H1 (cell line): ENCODE measurements at regions not wholly inside any gene's neighbourhood (a gene's known extent, or its start where the extent isn't known, plus 50 kb on each side); places are given as distances from the start of the nearest gene placed in this dataset.

Experiments used
- CTCF ChIA-PET: fragments of 300-600 bp; sonication (Branson Sonifier 250); formaldehyde crosslinking; loops from one replicate; lab custom pipeline; 2021; ENCODE audit not compliant: partially characterized antibody; lab: Charles Lee
- POLR2A ChIA-PET: fragments of 300-600 bp; sonication (Branson Sonifier 250); formaldehyde crosslinking; loops from one replicate; lab custom pipeline; 2021; ENCODE audit warnings: inconsistent platforms; ENCODE audit not compliant: partially characterized antibody; lab: Charles Lee
- DNase-seq, 2 experiments: peaks; one replicate each; pipeline versions ENCODE4 v3.0.0 to v3.0.0-alpha.2; 2010 to 2022; ENCODE audit warnings: low spot score in 2 of 2, low read depth in 1 of 2, mixed read lengths in 1 of 2
- FAIRE-seq: peaks from 2 replicates; lab custom pipeline; 2011; peaks lifted over from hg19 to GRCh38; lab: Jason Lieb, UNC
- H2AFZ ChIP-seq: 2 replicates; pipeline ENCODE4 v1.8.1; 2012; ENCODE audit warnings: low read length, inconsistent platforms
- H2AK5ac ChIP-seq: 2 replicates; pipeline ENCODE4 v1.6.1; 2013; ENCODE audit warnings: low read depth, low read length
- H2BK120ac ChIP-seq: replicated peaks from 2 replicates; pipeline ENCODE3; 2013; ENCODE audit warnings: low read depth, low read length, inconsistent platforms
- H2BK12ac ChIP-seq: 2 replicates; pipeline ENCODE4 v1.6.1; 2013; ENCODE audit warnings: low read depth, low read length
- H2BK15ac ChIP-seq: 2 replicates; pipeline ENCODE4 v1.6.1; 2013; ENCODE audit warnings: low read length
- H2BK20ac ChIP-seq: 2 replicates; pipeline ENCODE4 v1.6.1; 2013; ENCODE audit warnings: low read length
- H2BK5ac ChIP-seq: 2 replicates; pipeline ENCODE4 v1.6.1; 2013; ENCODE audit warnings: low read depth, low read length
- H3K14ac ChIP-seq: 2 replicates; pipeline ENCODE4 v1.6.1; 2013; ENCODE audit warnings: inconsistent platforms; ENCODE audit not compliant: insufficient read length
- H3K18ac ChIP-seq: 2 replicates; pipeline ENCODE4 v1.6.1; 2013; ENCODE audit warnings: low read length; ENCODE audit errors: extremely low read depth
- H3K23ac ChIP-seq: 2 replicates; pipeline ENCODE4 v1.6.1; 2013; ENCODE audit warnings: inconsistent platforms; ENCODE audit not compliant: insufficient read length
- H3K23me2 ChIP-seq: 2 replicates; pipeline ENCODE4 v1.6.1; 2013; ENCODE audit warnings: low read depth, low read length
- H3K27ac ChIP-seq: 2 replicates; pipeline ENCODE4 v1.6.1; 2011; ENCODE audit warnings: low read depth, low read length, inconsistent platforms
- H3K27me3 ChIP-seq, 4 experiments: replicated peaks in 1 of 4; 1 replicate in 1 of 4; 2 replicates in 3 of 4; pipeline versions ENCODE4 v1.6.1 to v1.8.1; 2011 to 2013; ENCODE audit warnings: low read length in 3 of 4, mild to moderate bottlenecking in 3 of 4, inconsistent platforms in 2 of 4, mixed read lengths in 2 of 4, moderate library complexity in 1 of 4; ENCODE audit not compliant: control insufficient read depth in 3 of 4, insufficient read depth in 3 of 4; ENCODE audit errors: extremely low read depth in 1 of 4
- H3K36me3 ChIP-seq, 4 experiments: 2 replicates each; pipeline versions ENCODE4 v1.6.1 to v1.8.1; 2011 to 2013; ENCODE audit warnings: mild to moderate bottlenecking in 4 of 4, low read length in 3 of 4, moderate library complexity in 2 of 4, control low read depth in 1 of 4, inconsistent platforms in 1 of 4; ENCODE audit not compliant: insufficient read depth in 4 of 4, control insufficient read depth in 2 of 4
- H3K4ac ChIP-seq: replicated peaks from 2 replicates; pipeline ENCODE3; 2013; ENCODE audit warnings: low read length, low read depth, mixed read lengths, inconsistent platforms; ENCODE audit not compliant: insufficient read length
- H3K4me1 ChIP-seq, 4 experiments: replicated peaks in 1 of 4; 1 replicate in 1 of 4; 2 replicates in 3 of 4; pipeline versions ENCODE4 v1.6.1 to v1.8.1; 2011 to 2013; ENCODE audit warnings: low read length in 3 of 4, inconsistent platforms in 2 of 4, mixed read lengths in 1 of 4; ENCODE audit not compliant: insufficient read depth in 4 of 4, control insufficient read depth in 3 of 4
- H3K4me2 ChIP-seq, 2 experiments: 2 replicates each; pipeline versions ENCODE4 v1.6.1 to v1.8.1; 2011 to 2013; ENCODE audit warnings: low read depth in 2 of 2, low read length in 2 of 2, control low read depth in 1 of 2, inconsistent platforms in 1 of 2, mild to moderate bottlenecking in 1 of 2; ENCODE audit not compliant: insufficient read depth in 1 of 2
- H3K4me3 ChIP-seq, 4 experiments: fragments of 200-600, 300-600 bp in 1 of 4; sonication (generic), shearing (Covaris generic), sonication (Bioruptor Twin) in 1 of 4; 2 replicates each; pipeline versions ENCODE4 v1.5.1 to v1.8.1; 2011 to 2016; ENCODE audit warnings: low read length in 4 of 4, low read depth in 3 of 4, control low read depth in 2 of 4, inconsistent platforms in 2 of 4, mild to moderate bottlenecking in 2 of 4, mixed read lengths in 1 of 4, moderate library complexity in 1 of 4; ENCODE audit not compliant: insufficient read depth in 2 of 4; ENCODE audit errors: extremely low read depth in 1 of 4
- H3K56ac ChIP-seq: replicated peaks from 2 replicates; pipeline ENCODE3; 2013; ENCODE audit warnings: low read depth, mild to moderate bottlenecking, mixed read lengths, low read length, inconsistent platforms; ENCODE audit not compliant: insufficient read length
- H3K79me1 ChIP-seq: 2 replicates; pipeline ENCODE4 v1.6.1; 2013; ENCODE audit warnings: low read depth, low read length, control low read depth
- H3K79me2 ChIP-seq, 2 experiments: 2 replicates each; pipeline versions ENCODE4 v1.6.1 to v1.8.1; 2012 to 2013; ENCODE audit warnings: low read length in 2 of 2, mild to moderate bottlenecking in 2 of 2, inconsistent platforms in 1 of 2; ENCODE audit not compliant: insufficient read depth in 2 of 2, control insufficient read depth in 1 of 2
- H3K9ac ChIP-seq, 4 experiments: replicated peaks in 1 of 4; 1 replicate in 1 of 4; 2 replicates in 3 of 4; pipeline versions ENCODE4 v1.6.1 to v1.8.1; 2011 to 2013; ENCODE audit warnings: low read depth in 3 of 4, low read length in 3 of 4, control low read depth in 2 of 4, mild to moderate bottlenecking in 2 of 4, moderate library complexity in 2 of 4, inconsistent platforms in 1 of 4; ENCODE audit errors: extremely low read depth in 1 of 4
- H3K9me3 ChIP-seq, 2 experiments: 2 replicates each; pipeline versions ENCODE4 v1.6.1 to v1.8.1; 2012 to 2013; ENCODE audit warnings: mild to moderate bottlenecking in 2 of 2, moderate library complexity in 2 of 2, control low read depth in 1 of 2, inconsistent platforms in 1 of 2, low read depth in 1 of 2, low read length in 1 of 2, mixed read lengths in 1 of 2; ENCODE audit not compliant: insufficient read depth in 2 of 2
- H4K20me1 ChIP-seq, 2 experiments: replicated peaks in 1 of 2; 2 replicates each; pipeline versions ENCODE3 to v1.8.1; 2011 to 2013; ENCODE audit warnings: inconsistent platforms in 2 of 2, low read length in 2 of 2, mild to moderate bottlenecking in 1 of 2; ENCODE audit not compliant: insufficient read depth in 2 of 2, control insufficient read depth in 1 of 2
- H4K5ac ChIP-seq: 2 replicates; pipeline ENCODE4 v1.6.1; 2013; ENCODE audit warnings: low read length, low read depth, mixed read lengths, inconsistent platforms; ENCODE audit not compliant: insufficient read length
- H4K8ac ChIP-seq: 2 replicates; pipeline ENCODE4 v1.8.0; 2013; ENCODE audit warnings: mild to moderate bottlenecking, moderate library complexity, low read length, inconsistent platforms; ENCODE audit not compliant: insufficient read depth; ENCODE audit errors: extremely low read depth
- H4K91ac ChIP-seq: replicated peaks from 2 replicates; pipeline ENCODE3; 2013; ENCODE audit warnings: low read length, mixed read lengths, inconsistent platforms; ENCODE audit not compliant: insufficient read length
- ASH2L ChIP-seq: fragments of 200-600, 300-600 bp; sonication (generic); IDR thresholded peaks from one replicate; pipeline ENCODE4 v1.7.1; 2017; ENCODE audit warnings: low read length
- CBX5 ChIP-seq: fragments of 300-800, 300-1000 bp; sonication (generic); IDR thresholded peaks from 2 replicates; pipeline ENCODE4 v1.7.1; 2016; ENCODE audit warnings: antibody characterized with exemption, low read length, low read depth
- CTBP2 ChIP-seq: IDR thresholded peaks from 2 replicates; pipeline ENCODE4 v1.7.0; 2011; ENCODE audit warnings: borderline replicate concordance, mild to moderate bottlenecking, moderate library complexity, mixed read lengths, low read length; ENCODE audit not compliant: insufficient read depth, insufficient read length
- EZH2 ChIP-seq: fragments of 200-600 bp; sonication (generic); IDR thresholded peaks from 2 replicates; pipeline ENCODE4 v1.7.1; 2012; ENCODE audit warnings: low read depth, mild to moderate bottlenecking, moderate library complexity, low read length, inconsistent platforms; ENCODE audit not compliant: severe bottlenecking
- GTF2F1 ChIP-seq: IDR thresholded peaks from 2 replicates; pipeline ENCODE4 v1.6.1; 2012; ENCODE audit warnings: low read depth, low read length, improper control_type of control experiment, borderline replicate concordance
- JUN ChIP-seq: IDR thresholded peaks from 2 replicates; pipeline ENCODE4 v1.6.1; 2011; ENCODE audit warnings: low read depth, mild to moderate bottlenecking, improper control_type of control experiment, low read length
- KDM1A ChIP-seq: fragments of 200-600, 300-600 bp; sonication (generic); IDR thresholded peaks from 2 replicates; pipeline ENCODE4 v1.7.1; 2016; ENCODE audit warnings: mild to moderate bottlenecking, low read length, borderline replicate concordance
- POU5F1 ChIP-seq: IDR thresholded peaks from 2 replicates; pipeline ENCODE4 v1.6.1; 2011; ENCODE audit warnings: low read depth, mild to moderate bottlenecking, low read length, moderate library complexity
- SAP30 ChIP-seq: fragments of 300-600 bp; sonication (generic); IDR thresholded peaks from 2 replicates; pipeline ENCODE4 v1.7.1; 2012; ENCODE audit warnings: low read length, moderate library complexity, mild to moderate bottlenecking, inconsistent platforms; ENCODE audit not compliant: insufficient read depth, insufficient replicate concordance
- TAF7 ChIP-seq: optimal IDR thresholded peaks from 2 replicates; pipeline ENCODE3; 2011; ENCODE audit warnings: low read depth, mild to moderate bottlenecking, inconsistent platforms, low read length, moderate library complexity, borderline replicate concordance
- WGBS, 2 experiments: shearing (Covaris generic) in 1 of 2; methylation state at CpG; one replicate each; pipeline versions ENCODE4 v1.1.6 to v1.1.7; 2013 to 2015; ENCODE audit warnings: low lambda C conversion rate in 2 of 2, mixed read lengths in 2 of 2, inconsistent platforms in 1 of 2, low coverage in 1 of 2, missing lambda C conversion rate in 1 of 2; ENCODE audit not compliant: insufficient replicate concordance in 2 of 2, insufficient coverage in 1 of 2, insufficient read length in 1 of 2; ENCODE audit errors: extremely low coverage in 1 of 2, missing lambda C conversion rate in 1 of 2; 5-methylcytosine and 5-hydroxymethylcytosine counted together

GRCh38 chr10:52623761-52624160 lies 148.8 kb downstream of the MBL2 start:
- H4K5ac ChIP-seq = no peak overlapping the region
- no peak overlapping the region for H3K14ac ChIP-seq
- no peak overlapping the region for H3K23ac ChIP-seq
- H3K9me3 ChIP-seq = no peaks in the 10 kb centered on the region
- H3K36me3 ChIP-seq = no peaks in the 10 kb centered on the region
- no peak overlapping the region for H2BK5ac ChIP-seq
- H3K9ac ChIP-seq = no peak overlapping the region
- H2BK20ac ChIP-seq = no peak overlapping the region
- H2AK5ac ChIP-seq = no peak overlapping the region
- H2BK120ac ChIP-seq = no peak overlapping the region
- H4K20me1 ChIP-seq = no peaks in the 10 kb centered on the region
- no peaks in the 10 kb centered on the region for H3K27me3 ChIP-seq
- H3K23me2 ChIP-seq = no peaks in the 10 kb centered on the region
- no peak overlapping the region for H3K56ac ChIP-seq
- no peak overlapping the region for H4K8ac ChIP-seq
- no peak overlapping the region for H3K18ac ChIP-seq
- WGBS, 2 experiments = 86% methylated on average over 2 of the region's 2 CpGs; no CpG with 5 or more reads in 1 of the 2 experiments
- no peaks in the 10 kb centered on the region for H3K79me2 ChIP-seq
- TF ChIP-seq JUN (no peak), EZH2 (no peak), KDM1A (no peak), GTF2F1 (no peak), POU5F1 (no peak), ASH2L (no peak), TAF7 (no peak), CBX5 (no peak), SAP30 (no peak), CTBP2 (no peak)
- TF ChIP-seq, all 59 proteins: peak for 0
- H2BK15ac ChIP-seq = no peak overlapping the region
- no peak overlapping the region for H3K4me3 ChIP-seq
- H2BK12ac ChIP-seq = no peak overlapping the region
- no peak overlapping the region for H4K91ac ChIP-seq
- CTCF ChIA-PET = interaction anchor here (0.6 to 1.6 kb wide), 3 partner anchors 15 to 57 kb away, joined by 3 to 5 read pairs (median 4); no protein-coding TSS in a partner anchor
- no peak overlapping the region for H3K27ac ChIP-seq
- H3K4me2 ChIP-seq = no peak overlapping the region
- H3K4me1 ChIP-seq = no peaks in the 10 kb centered on the region
- no peak for FAIRE-seq
- no peak for DNase-seq
- no peaks in the 10 kb centered on the region for H3K79me1 ChIP-seq
- POLR2A ChIA-PET = no interaction called here
- H3K4ac ChIP-seq = no peak overlapping the region
- no peak overlapping the region for H2AFZ ChIP-seq
